Spleen (tissue), 11 donors: ENCODE measurements at regions not wholly inside any gene's neighbourhood (a gene's known extent, or its start where the extent isn't known, plus 50 kb on each side); places are given as distances from the start of the nearest gene placed in this dataset.

Experiments
- DNase-seq: peaks from one replicate; pipeline ENCODE4 v3.0.0-alpha.2; 2020
- H3K27ac ChIP-seq, 8 donors: fragments of 200-600 bp; sonication (generic) in 7 of 8; 1 replicate in 4 of 8; 2 replicates in 4 of 8; pipeline versions ENCODE4 v1.5.0 to v1.8.0; 2016 to 2021; ENCODE audit warnings: inconsistent platforms in 4 of 8, mild to moderate bottlenecking in 4 of 8, moderate library complexity in 1 of 8
- H3K27me3 ChIP-seq, 7 donors: fragments of 200-600 bp; sonication (generic) in 6 of 7; replicated peaks in 1 of 7; 1 replicate in 4 of 7; 2 replicates in 3 of 7; pipeline versions ENCODE4 v1.5.0 to v1.8.0; 2016 to 2021; ENCODE audit warnings: inconsistent platforms in 3 of 7, mild to moderate bottlenecking in 1 of 7
- H3K36me3 ChIP-seq, 6 donors: fragments of 200-600 bp; sonication (generic) in 5 of 6; 1 replicate in 4 of 6; 2 replicates in 2 of 6; pipeline versions ENCODE4 v1.5.0 to v1.8.0; 2016 to 2021; ENCODE audit warnings: inconsistent platforms in 2 of 6
- H3K4me1 ChIP-seq, 6 donors: fragments of 200-600 bp; sonication (generic) in 5 of 6; 1 replicate in 3 of 6; 2 replicates in 3 of 6; pipeline versions ENCODE4 v1.5.0 to v1.8.0; 2016 to 2021; ENCODE audit warnings: inconsistent platforms in 3 of 6
- H3K4me3 ChIP-seq, 8 donors: fragments of 200-600 bp; sonication (generic) in 7 of 8; 1 replicate in 4 of 8; 2 replicates in 4 of 8; pipeline versions ENCODE4 v1.5.0 to v1.8.0; 2016 to 2021; ENCODE audit warnings: inconsistent platforms in 4 of 8, mild to moderate bottlenecking in 4 of 8, moderate library complexity in 2 of 8
- H3K9me3 ChIP-seq, 8 donors: fragments of 200-600 bp; sonication (generic) in 7 of 8; 1 replicate in 4 of 8; 2 replicates in 4 of 8; pipeline versions ENCODE4 v1.5.0 to v1.8.0; 2016 to 2021; ENCODE audit warnings: inconsistent platforms in 4 of 8
- CTCF ChIP-seq, 11 experiments: fragments of 200-600 bp in 7 of 11; fragments of 450-650 bp in 4 of 11; sonication (generic) in 4 of 11; IDR thresholded peaks in 8 of 11; conservative IDR thresholded peaks in 3 of 11; 1 replicate in 7 of 11; 2 replicates in 4 of 11; pipeline versions ENCODE4 v1.4.0 to v1.8.0; 2016 to 2021; ENCODE audit warnings: antibody characterized with exemption in 11 of 11, inconsistent platforms in 4 of 11, mild to moderate bottlenecking in 1 of 11
- POLR2A ChIP-seq, 3 donors: fragments of 450-650 bp; IDR thresholded peaks; one replicate each; pipeline ENCODE4 v1.5.1; 2017; ENCODE audit warnings: antibody characterized with exemption in 3 of 3, mild to moderate bottlenecking in 1 of 3
- POLR2AphosphoS5 ChIP-seq, 3 donors: sonication (generic); formaldehyde crosslinking; IDR thresholded peaks; one replicate each; pipeline ENCODE4 v1.5.1; 2017; ENCODE audit warnings: antibody characterized with exemption in 3 of 3
- WGBS, 5 donors: extraction: QIAGEN DNeasy Blood & Tissue Kit in 3 of 5; methylation state at CpG; one replicate each; pipeline versions ENCODE4 v1.1.5 to v1.1.7; 2013 to 2018; 5-methylcytosine and 5-hydroxymethylcytosine counted together
- intact Hi-C: fragments of 100-400 bp; cut with DNase I; formaldehyde crosslinking; loops from one replicate; pipeline ENCODE4 v1.15.0; 2023; ENCODE audit warnings: low total_unique reads
- donor health status: healthy with polysubstance abuse.
- donor health status: DM: no; HTN: no; CAD: no; lungs with moderate emphysema.
- donor health status: DM: no; HTN: no; CAD: no.
- donor health status: Bipolar disorder and iron deficiency.
- donor health status: healthy.
- donor health status: DM: no; HTN: no; CAD: no.
- donor health status: DM: yes; HTN: yes; CAD: no.

- Histone ChIP-seq H3K27ac (no peak overlapping the region), H3K9me3 (no peaks in the 10 kb centered on the region), H3K36me3 (peaks cover 0 to 63% (median 11%) of the 10 kb centered on the region in 6 donors), H3K4me3 (no peak overlapping the region), H3K4me1 (no peaks in the 10 kb centered on the region), H3K27me3 (peaks cover 0 to 5% (median 0%) of the 10 kb centered on the region in 7 donors)
- TF ChIP-seq POLR2AphosphoS5 (IDR thresholded peaks at IDR 0.05) (peak in 1 of 3 donors; percentile 66), POLR2A (IDR thresholded peaks at IDR 0.05) (no peak)
- 79 to 91% (median 84%) methylated on average over 16 to 32 of the region's 32 CpGs for WGBS, 5 donors
- DNase-seq = peak; percentile 73
- intact Hi-C loops = no loop called here
These were observed 314.1 kb downstream of the TMEM121 start for GRCh38 chr14:105840266-105841021.

- Histone ChIP-seq H3K4me1 (no peaks in the 10 kb centered on the region), H3K27ac (no peak overlapping the region), H3K36me3 (peaks cover 0 to 71% (median 13%) of the 10 kb centered on the region in 6 donors), H3K4me3 (no peak overlapping the region), H3K27me3 (peaks cover 0 to 5% (median 0%) of the 10 kb centered on the region in 7 donors), H3K9me3 (no peaks in the 10 kb centered on the region)
- 78 to 86% (median 80%) methylated on average over 19 to 29 of the region's 29 CpGs for WGBS, 5 donors
- TF ChIP-seq POLR2AphosphoS5 (IDR thresholded peaks at IDR 0.05) (peak in 2 of 3 donors; percentile 17 to 74), CTCF (IDR thresholded peaks at IDR 0.05 in 8 of 11, conservative IDR thresholded peaks at IDR 0.05 in 3 of 11) (no peak)
- DNase-seq = no peak
- intact Hi-C loops = no loop called here
These were observed 314.9 kb downstream of the TMEM121 start for GRCh38 chr14:105841022-105842009.

- Histone ChIP-seq H3K9me3 (no peaks in the 10 kb centered on the region), H3K27me3 (peaks cover 0 to 5% (median 0%) of the 10 kb centered on the region in 7 donors), H3K4me1 (no peaks in the 10 kb centered on the region), H3K4me3 (no peak overlapping the region), H3K27ac (no peak overlapping the region), H3K36me3 (peaks cover 0 to 78% (median 13%) of the 10 kb centered on the region in 6 donors)
- intact Hi-C loops = no loop called here
- no peak for DNase-seq
- 81 to 90% (median 87%) methylated on average over 4 of the region's 4 CpGs for WGBS, 5 donors
- no peak for TF ChIP-seq CTCF (IDR thresholded peaks at IDR 0.05 in 8 of 11, conservative IDR thresholded peaks at IDR 0.05 in 3 of 11)
- TF ChIP-seq POLR2AphosphoS5 (IDR thresholded peaks at IDR 0.05) = peak in 1 of 3 donors; percentile 29
- no peak for TF ChIP-seq POLR2A (IDR thresholded peaks at IDR 0.05)
These were observed 315.7 kb downstream of the TMEM121 start for GRCh38 chr14:105842105-105842504.

- Histone ChIP-seq H3K9me3 (no peaks in the 10 kb centered on the region), H3K4me1 (no peaks in the 10 kb centered on the region), H3K36me3 (peaks cover 0 to 78% (median 13%) of the 10 kb centered on the region in 6 donors), H3K27me3 (peaks cover 0 to 5% (median 0%) of the 10 kb centered on the region in 7 donors), H3K4me3 (no peak overlapping the region), H3K27ac (no peak overlapping the region)
- DNase-seq = peak; percentile 70
- TF ChIP-seq POLR2AphosphoS5 (IDR thresholded peaks at IDR 0.05) (peak in 1 of 3 donors; percentile 69), POLR2A (IDR thresholded peaks at IDR 0.05) (no peak), CTCF (IDR thresholded peaks at IDR 0.05 in 8 of 11, conservative IDR thresholded peaks at IDR 0.05 in 3 of 11) (no peak)
- 68 to 77% (median 73%) methylated on average over 8 to 13 of the region's 13 CpGs for WGBS, 5 donors
- intact Hi-C loops = no loop called here
These were observed 317.2 kb downstream of the TMEM121 start for GRCh38 chr14:105843444-105844046.
